ENCODE measurements at regions not wholly inside any gene's neighbourhood (a gene's known extent, or its start where the extent isn't known, plus 50 kb on each side); places are given as distances from the start of the nearest gene placed in this dataset.

DNA sequence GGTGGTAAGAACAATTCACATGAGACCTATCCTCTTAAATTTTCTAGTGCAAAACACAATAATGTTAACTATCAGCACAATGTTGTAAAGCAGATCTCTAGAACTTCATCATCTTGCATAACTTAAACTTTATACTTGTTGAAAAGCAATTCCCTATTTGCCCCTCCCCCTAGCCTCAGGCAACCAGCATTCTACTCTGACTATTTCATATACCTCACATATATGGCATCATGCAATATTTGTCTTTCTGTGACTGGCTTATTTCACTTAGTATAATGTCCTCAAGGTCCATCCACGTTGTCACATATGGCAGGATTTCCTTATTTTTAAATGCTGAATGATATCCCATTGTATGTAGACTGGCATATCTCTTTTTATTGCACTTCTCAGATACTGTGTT is 86.5 kb downstream of the STRADB start:
- intact Hi-C loops (cut with micrococcal nuclease): no loop called here
- CTCF ChIA-PET (ENCODE audit: partially characterized antibody): no interaction called here
- Histone ChIP-seq H3K36me3 (ENCODE audit: insufficient read depth, low read length) (no peaks in the 10 kb centered on the region), H3K4me1 (ENCODE audit: insufficient read depth, low read length) (no peaks in the 10 kb centered on the region), H3K9me3 (ENCODE audit: control insufficient read depth in 1 of 2, low read length in 2 of 2) (no peaks in the 10 kb centered on the region), H3K27ac (ENCODE audit: low read depth, low read length) (no peak overlapping the region), H3K4me3 (ENCODE audit: low read length in 2 of 2) (no peak overlapping the region), H3K27me3 (ENCODE audit: insufficient read depth, low read length) (no peaks in the 10 kb centered on the region)
- Mint-ChIP-seq H3K4me1 (no peaks in the 10 kb centered on the region), H3K36me3 (no peaks in the 10 kb centered on the region), H3K9me3 (peaks cover 0 to 14% (median 5%) of the 10 kb centered on the region in 8 donors), H3K27me3 (peaks cover 0 to 3% of the 10 kb centered on the region in 2 donors), H3K4me3 (no peak overlapping the region), H3K27ac (no peak overlapping the region)
- POLR2A ChIA-PET (ENCODE audit: partially characterized antibody): no interaction called here
- no peak for DNase-seq

DNA sequence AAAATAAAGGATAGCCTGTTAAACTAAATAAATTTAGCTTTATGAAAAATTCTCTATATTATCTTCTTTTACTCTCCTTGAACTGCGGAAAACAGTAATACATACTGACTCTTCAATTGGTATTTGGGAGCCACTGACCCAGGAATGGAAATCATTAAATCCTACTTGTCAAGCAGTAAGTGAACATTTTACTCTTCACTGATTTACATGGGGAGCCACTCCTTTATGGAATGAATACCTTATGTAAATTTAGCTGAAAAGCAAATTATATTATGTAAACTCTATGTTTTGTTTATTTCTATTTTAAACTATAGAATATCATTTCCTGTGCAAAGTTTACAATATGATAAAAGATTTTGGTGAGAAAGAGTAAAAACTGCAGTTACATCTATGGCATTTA is 85.2 kb downstream of the STRADB start:
- intact Hi-C loops (cut with micrococcal nuclease): no loop called here
- POLR2A ChIA-PET (ENCODE audit: partially characterized antibody): no interaction called here
- no peaks in the 10 kb centered on the region for H3K4me1 ChIP-seq (ENCODE audit: insufficient read depth, low read length)
- DNase-seq: no peak
- no peak overlapping the region for H3K27ac Mint-ChIP-seq
- H3K9me3 ChIP-seq (ENCODE audit: control insufficient read depth in 1 of 2, low read length in 2 of 2): no peaks in the 10 kb centered on the region
- no peaks in the 10 kb centered on the region for H3K4me1 Mint-ChIP-seq
- CTCF ChIA-PET (ENCODE audit: partially characterized antibody): no interaction called here
- H3K9me3 Mint-ChIP-seq: peaks cover 4 to 24% (median 10%) of the 10 kb centered on the region in 8 donors
- no peaks in the 10 kb centered on the region for H3K27me3 ChIP-seq (ENCODE audit: insufficient read depth, low read length)
- no peaks in the 10 kb centered on the region for H3K36me3 ChIP-seq (ENCODE audit: insufficient read depth, low read length)
- H3K4me3 ChIP-seq (ENCODE audit: low read length in 2 of 2): no peak overlapping the region
- H3K27ac ChIP-seq (ENCODE audit: low read depth, low read length): no peak overlapping the region
- no peaks in the 10 kb centered on the region for H3K36me3 Mint-ChIP-seq
- no peaks in the 10 kb centered on the region for H3K27me3 Mint-ChIP-seq
- no peak overlapping the region for H3K4me3 Mint-ChIP-seq

DNA sequence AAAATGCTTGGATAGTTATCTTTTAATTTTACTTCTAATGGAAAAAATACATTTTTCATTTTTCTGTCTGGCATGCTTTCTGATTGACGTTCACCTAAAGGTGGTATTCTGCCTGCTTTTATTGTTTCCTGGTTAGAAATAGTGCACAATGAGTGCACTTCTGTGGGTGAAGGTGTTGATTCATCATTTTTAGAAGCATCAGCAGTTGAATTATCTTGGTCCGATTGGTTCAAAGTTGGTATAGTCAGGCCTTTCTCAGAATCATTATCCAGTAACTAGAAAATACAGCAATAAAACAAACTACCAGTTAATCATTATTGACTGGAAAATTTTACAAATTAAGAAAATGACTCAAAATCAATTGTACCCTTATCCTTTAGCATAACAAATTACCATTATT is 84.5 kb downstream of the STRADB start:
- Mint-ChIP-seq H3K27me3 (no peaks in the 10 kb centered on the region), H3K4me3 (no peak overlapping the region), H3K27ac (no peak overlapping the region), H3K4me1 (no peaks in the 10 kb centered on the region), H3K9me3 (peaks cover 4 to 31% (median 11%) of the 10 kb centered on the region in 8 donors), H3K36me3 (no peaks in the 10 kb centered on the region)
- no peaks in the 10 kb centered on the region for H3K36me3 ChIP-seq (ENCODE audit: insufficient read depth, low read length)
- H3K27ac ChIP-seq (ENCODE audit: low read depth, low read length): no peak overlapping the region
- no peak overlapping the region for H3K4me3 ChIP-seq (ENCODE audit: low read length in 2 of 2)
- no peak for DNase-seq
- CTCF ChIA-PET (ENCODE audit: partially characterized antibody): no interaction called here
- H3K27me3 ChIP-seq (ENCODE audit: insufficient read depth, low read length): no peaks in the 10 kb centered on the region
- H3K4me1 ChIP-seq (ENCODE audit: insufficient read depth, low read length): no peaks in the 10 kb centered on the region
- H3K9me3 ChIP-seq (ENCODE audit: control insufficient read depth in 1 of 2, low read length in 2 of 2): no peaks in the 10 kb centered on the region
- intact Hi-C loops (cut with micrococcal nuclease): no loop called here
- POLR2A ChIA-PET (ENCODE audit: partially characterized antibody): no interaction called here

GRCh38 chr2:201532686-201533304 is 81.3 kb downstream of the STRADB start:
- Histone ChIP-seq H3K4me3 (ENCODE audit: low read length in 2 of 2) (no peak overlapping the region), H3K4me1 (ENCODE audit: insufficient read depth, low read length) (no peaks in the 10 kb centered on the region), H3K27ac (ENCODE audit: low read depth, low read length) (no peak overlapping the region), H3K36me3 (ENCODE audit: insufficient read depth, low read length) (no peaks in the 10 kb centered on the region), H3K27me3 (ENCODE audit: insufficient read depth, low read length) (no peaks in the 10 kb centered on the region), H3K9me3 (ENCODE audit: control insufficient read depth in 1 of 2, low read length in 2 of 2) (no peaks in the 10 kb centered on the region)
- POLR2A ChIA-PET (ENCODE audit: partially characterized antibody): no interaction called here
- peaks cover 0 to 6% of the 10 kb centered on the region in 2 donors for H3K36me3 Mint-ChIP-seq
- H3K27me3 Mint-ChIP-seq: no peaks in the 10 kb centered on the region
- DNase-seq: no peak
- intact Hi-C loops (cut with micrococcal nuclease): no loop called here
- H3K4me3 Mint-ChIP-seq: no peak overlapping the region
- no peak overlapping the region for H3K27ac Mint-ChIP-seq
- CTCF ChIA-PET (ENCODE audit: partially characterized antibody): interaction anchor here (0.6 kb wide), 1 partner anchor 1760 kb away, joined by 3 read pairs; no protein-coding TSS in a partner anchor
- H3K4me1 Mint-ChIP-seq: no peaks in the 10 kb centered on the region
- H3K9me3 Mint-ChIP-seq: peaks cover 2 to 53% (median 23%) of the 10 kb centered on the region in 8 donors

All from CD4-positive, alpha-beta memory T cell (primary cell).